HG03060 (cell line): ENCODE measurements at regions not wholly inside any gene's neighbourhood (a gene's known extent, or its start where the extent isn't known, plus 50 kb on each side); places are given as distances from the start of the nearest gene placed in this dataset.

Experiments
- ATAC-seq: cut with Tn5 transposase; IDR thresholded peaks from one replicate; pipeline ENCODE4 v1.9.1; 2021; ENCODE audit warnings: low read depth, moderate number of reproducible peaks; ENCODE audit not compliant: unreplicated experiment

GRCh38 chr4:80145739-80146138 is 51.6 kb upstream of the PRDM8 start:
- no peak for ATAC-seq

DNA sequence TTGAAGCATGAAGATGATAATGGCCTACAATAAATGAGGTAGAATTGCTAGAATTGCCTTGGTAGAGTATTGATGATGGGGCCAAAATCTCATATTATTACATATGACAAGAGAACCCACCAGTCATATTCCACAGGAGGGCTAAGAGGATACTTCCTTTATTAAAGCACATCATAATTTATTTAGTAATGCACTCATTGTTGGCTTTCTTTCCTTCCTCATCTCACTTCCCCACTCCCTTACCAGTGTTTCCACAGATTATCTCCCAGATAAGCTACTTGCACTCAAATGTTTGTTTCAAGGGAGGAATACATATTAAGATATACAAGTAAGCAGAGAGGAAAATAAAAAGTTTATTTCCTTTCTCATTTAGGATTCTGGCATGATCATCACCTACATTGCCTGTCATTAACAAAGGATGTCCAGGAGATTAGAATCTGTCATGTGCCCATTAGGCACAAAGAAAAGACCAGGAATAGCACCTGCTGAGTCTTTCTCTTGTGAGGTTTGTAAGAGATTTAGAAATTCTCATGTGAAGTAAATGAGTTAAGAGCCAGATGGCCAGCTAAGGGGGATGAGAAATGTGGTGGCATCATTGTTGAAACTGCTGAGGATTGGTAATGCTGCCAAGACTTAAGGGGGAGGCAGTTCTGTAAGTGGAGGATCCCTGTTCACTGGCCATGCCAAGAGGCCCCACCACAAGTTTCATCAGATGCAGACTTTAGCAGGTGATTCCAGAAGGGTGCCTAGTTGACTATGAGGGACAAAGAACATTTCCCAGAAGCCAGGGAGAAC is 52.4 kb upstream of the PRDM8 start:
- ATAC-seq, result no peak

DNA sequence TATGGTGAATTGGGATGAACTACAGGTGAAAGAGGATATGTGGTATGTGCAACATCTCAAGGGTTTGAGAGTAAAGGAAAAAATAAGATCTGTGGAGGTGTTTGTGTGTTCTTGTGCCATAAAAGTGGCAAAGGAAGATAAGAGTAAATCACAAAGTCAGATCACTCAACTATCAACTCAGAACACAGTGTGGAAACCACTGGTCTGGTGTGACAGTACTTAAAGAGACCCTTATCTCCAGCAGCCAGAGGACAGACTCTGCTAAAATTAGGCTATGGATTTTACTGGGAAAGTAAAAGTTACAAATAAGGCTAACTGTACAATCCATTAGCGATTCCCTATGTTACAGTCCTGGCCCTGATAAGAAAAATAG is 54.0 kb upstream of the PRDM8 start:
- ATAC-seq, result no peak

- no peak for ATAC-seq
Observed at GRCh38 chr4:80142394-80143306, 54.7 kb upstream of the PRDM8 start.

- no peak for ATAC-seq
Observed at GRCh38 chr4:80141543-80141942, 55.8 kb upstream of the PRDM8 start.

- no peak for ATAC-seq
Observed at GRCh38 chr4:80140194-80140593, 57.1 kb upstream of the PRDM8 start.

GRCh38 chr4:80139671-80140070 is 57.6 kb upstream of the PRDM8 start:
- ATAC-seq, result no peak

GRCh38 chr4:80138551-80139538 is 58.5 kb upstream of the PRDM8 start:
- ATAC-seq, result peak; percentile 96

DNA sequence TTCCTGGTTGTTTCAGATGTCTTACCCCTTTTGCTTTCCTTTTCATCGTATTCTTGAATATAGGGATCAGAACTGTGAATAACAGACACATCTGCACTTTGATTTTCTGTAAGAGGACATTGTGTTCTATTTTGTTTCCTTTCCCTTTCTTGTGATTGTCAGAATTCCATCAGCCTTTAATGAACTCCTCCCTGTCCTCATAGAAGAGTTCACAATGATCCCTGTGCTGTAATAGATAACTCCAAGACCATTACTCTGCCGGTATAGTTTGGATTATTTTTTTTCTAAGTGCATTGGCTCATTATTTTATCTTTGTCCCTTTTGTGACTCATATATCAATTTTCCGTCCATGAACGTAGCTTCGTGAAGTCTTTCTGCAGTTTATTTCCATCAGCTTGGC is 59.7 kb upstream of the PRDM8 start:
- no peak for ATAC-seq

GRCh38 chr4:80136270-80136669 is 61.0 kb upstream of the PRDM8 start:
- no peak for ATAC-seq

DNA sequence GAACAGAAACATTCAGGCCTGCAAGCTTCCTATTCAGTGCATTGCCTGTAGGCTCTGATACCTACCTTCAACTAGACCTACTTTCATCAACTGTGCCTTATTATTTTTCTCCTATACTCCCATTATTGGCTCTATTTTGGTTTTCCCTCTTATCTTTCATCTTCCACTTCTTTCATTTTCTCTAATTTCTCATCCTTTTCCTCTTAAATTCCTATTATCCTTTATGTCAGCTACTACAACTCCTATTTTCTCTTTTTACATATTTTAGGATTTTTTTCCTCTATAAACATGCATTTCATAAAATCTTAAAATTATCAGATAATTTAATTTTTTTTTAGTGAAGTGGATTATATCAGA is 61.6 kb upstream of the PRDM8 start:
- no peak for ATAC-seq

DNA sequence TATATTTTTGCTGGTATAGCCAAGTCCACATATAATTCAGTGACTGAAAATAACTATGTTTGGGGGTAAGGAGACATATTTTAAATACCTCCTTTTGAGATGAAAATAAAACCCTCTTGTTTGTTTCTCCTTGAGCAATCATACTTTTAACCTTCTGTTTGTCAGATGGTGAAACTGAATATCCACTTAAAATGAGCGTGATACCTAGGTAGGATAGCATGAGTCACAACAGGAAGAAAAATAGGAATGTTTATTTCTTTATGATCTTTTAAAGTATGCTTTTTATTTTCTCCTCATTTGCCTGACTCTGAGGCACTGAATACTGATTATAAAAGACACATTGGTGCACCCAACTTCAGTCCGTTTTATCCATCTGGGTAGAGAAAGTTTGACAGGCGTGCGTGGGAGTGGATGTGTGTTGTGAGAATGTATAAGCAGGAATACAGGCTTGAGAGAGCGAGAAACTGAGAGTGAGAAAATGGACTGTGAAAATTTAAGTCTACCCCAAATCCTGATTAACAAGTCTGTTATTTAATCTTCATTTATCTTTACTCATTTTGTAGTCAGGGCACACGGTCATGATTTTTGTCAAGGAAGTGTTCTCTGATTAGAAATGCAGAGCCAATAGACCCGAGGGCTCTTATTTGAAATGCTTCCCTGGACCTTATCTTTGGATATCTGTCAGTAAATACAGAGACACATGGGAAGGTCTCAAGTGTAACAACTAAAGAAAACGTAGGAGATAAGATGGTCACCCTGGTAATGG is 62.1 kb upstream of the ANTXR2 start:
- no peak for ATAC-seq

DNA sequence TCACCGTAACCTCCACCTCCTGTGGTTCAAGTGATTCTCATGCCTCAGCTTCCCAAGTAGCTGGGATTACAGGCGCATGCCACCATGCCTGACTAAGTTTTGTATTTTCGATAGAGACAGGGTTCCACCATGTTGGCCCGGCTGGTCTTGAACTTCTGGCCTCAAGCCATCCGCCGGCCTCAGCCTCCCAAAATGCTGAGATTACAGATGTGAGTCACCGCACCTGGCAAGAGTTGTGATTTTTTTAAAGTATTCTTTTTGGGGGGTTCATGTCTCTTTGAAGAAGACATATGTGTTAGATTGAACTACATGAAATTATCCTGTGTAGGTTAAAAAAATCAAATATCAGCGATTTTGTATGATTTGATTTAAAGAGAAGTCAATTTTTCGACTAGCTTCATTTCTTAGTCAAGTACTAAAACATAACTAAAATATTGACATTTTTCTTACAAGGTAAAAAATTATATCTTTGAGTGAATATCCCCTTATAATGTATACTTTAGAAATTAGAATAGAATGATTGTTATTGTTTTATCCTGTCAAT is 60.3 kb upstream of the ANTXR2 start:
- ATAC-seq, result no peak

- no peak for ATAC-seq
Observed at GRCh38 chr4:80129785-80130184, 56.8 kb upstream of the ANTXR2 start.

DNA sequence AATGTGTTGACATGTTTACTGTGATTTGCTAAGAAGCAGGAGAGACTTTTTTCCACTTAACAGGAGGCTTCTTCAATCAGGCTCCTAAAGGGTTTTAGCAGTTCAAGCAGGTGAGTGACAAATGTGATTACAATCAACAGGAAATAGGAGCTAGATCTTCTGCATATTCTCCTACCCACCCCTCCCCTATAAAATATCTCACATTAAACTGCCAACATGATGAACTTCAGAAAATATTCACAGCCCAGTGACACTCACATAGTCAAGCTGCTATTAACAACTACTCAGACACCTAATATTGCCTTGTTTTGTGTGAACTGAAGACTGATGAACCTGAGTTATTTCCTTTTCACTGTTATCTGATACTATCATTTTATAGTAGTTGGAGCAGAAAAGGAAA is 55.9 kb upstream of the ANTXR2 start:
- ATAC-seq, result no peak

GRCh38 chr4:80127870-80128419 is 54.9 kb upstream of the ANTXR2 start:
- no peak for ATAC-seq

- ATAC-seq, result no peak
Observed at GRCh38 chr4:80126435-80126834, 53.4 kb upstream of the ANTXR2 start.

- peak; percentile 50 for ATAC-seq
Observed at GRCh38 chr4:80125252-80126177, 52.5 kb upstream of the ANTXR2 start.
